ENCODE measurements at regions not wholly inside any gene's neighbourhood (a gene's known extent, or its start where the extent isn't known, plus 50 kb on each side); places are given as distances from the start of the nearest gene placed in this dataset.

DNA sequence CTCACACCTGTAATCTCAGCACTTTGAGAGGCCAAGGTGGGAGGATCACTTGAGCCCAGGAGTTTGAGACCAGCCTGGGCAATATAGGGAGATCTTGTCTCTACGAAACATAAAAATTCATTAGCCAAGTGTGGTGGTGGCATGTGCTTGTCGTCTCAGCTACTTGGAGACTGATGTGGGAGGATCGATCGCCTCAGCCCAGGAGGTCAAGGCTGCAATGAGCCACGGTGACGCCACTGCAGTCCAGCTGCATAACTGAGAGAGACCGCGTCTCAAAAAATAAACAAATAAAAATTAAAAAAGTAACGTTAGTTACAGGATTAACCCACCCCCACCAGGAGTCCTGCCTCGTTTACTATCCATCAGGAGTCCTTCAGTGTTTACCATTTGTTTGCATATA is 345.1 kb downstream of the BTBD3 start:
- Histone ChIP-seq H4K20me1 (ENCODE audit: low read depth) (no peaks in the 10 kb centered on the region), H3K9ac (no peak overlapping the region), H3F3A (ENCODE audit: low read depth) (no peaks in the 10 kb centered on the region), H3K79me2 (ENCODE audit: low read depth) (no peaks in the 10 kb centered on the region), H3K36me3 (no peaks in the 10 kb centered on the region), H2AFZ (replicated peaks) (no peak overlapping the region), H3K4me1 (no peaks in the 10 kb centered on the region), H3K27me3 (no peaks in the 10 kb centered on the region), H3K9me3 (ENCODE audit: low read depth) (no peaks in the 10 kb centered on the region), H3K4me3 (no peak overlapping the region), H3K4me2 (no peak overlapping the region), H3K27ac (no peak overlapping the region)
- Mint-ChIP-seq H3K27me3 (ENCODE audit: insufficient read depth, low read depth) (peaks cover 3% of the 10 kb centered on the region), H3K4me3 (no peak overlapping the region), H3K36me3 (no peaks in the 10 kb centered on the region), H3K4me1 (peaks cover 7% of the 10 kb centered on the region), H3K9me3 (no peaks in the 10 kb centered on the region), H3K27ac (no peak overlapping the region)
- TF ChIP-seq EZH2phosphoT487 (IDR thresholded peaks at IDR 0.05) (no peak), EZH2 (IDR thresholded peaks at IDR 0.05) (no peak)
- TF ChIP-seq, protein P1, sequence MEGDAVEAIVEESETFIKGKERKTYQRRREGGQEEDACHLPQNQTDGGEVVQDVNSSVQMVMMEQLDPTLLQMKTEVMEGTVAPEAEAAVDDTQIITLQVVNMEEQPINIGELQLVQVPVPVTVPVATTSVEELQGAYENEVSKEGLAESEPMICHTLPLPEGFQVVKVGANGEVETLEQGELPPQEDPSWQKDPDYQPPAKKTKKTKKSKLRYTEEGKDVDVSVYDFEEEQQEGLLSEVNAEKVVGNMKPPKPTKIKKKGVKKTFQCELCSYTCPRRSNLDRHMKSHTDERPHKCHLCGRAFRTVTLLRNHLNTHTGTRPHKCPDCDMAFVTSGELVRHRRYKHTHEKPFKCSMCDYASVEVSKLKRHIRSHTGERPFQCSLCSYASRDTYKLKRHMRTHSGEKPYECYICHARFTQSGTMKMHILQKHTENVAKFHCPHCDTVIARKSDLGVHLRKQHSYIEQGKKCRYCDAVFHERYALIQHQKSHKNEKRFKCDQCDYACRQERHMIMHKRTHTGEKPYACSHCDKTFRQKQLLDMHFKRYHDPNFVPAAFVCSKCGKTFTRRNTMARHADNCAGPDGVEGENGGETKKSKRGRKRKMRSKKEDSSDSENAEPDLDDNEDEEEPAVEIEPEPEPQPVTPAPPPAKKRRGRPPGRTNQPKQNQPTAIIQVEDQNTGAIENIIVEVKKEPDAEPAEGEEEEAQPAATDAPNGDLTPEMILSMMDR (IDR thresholded peaks at IDR 0.05): no peak
- DNase-seq (ENCODE audit: low spot score): no peak

DNA sequence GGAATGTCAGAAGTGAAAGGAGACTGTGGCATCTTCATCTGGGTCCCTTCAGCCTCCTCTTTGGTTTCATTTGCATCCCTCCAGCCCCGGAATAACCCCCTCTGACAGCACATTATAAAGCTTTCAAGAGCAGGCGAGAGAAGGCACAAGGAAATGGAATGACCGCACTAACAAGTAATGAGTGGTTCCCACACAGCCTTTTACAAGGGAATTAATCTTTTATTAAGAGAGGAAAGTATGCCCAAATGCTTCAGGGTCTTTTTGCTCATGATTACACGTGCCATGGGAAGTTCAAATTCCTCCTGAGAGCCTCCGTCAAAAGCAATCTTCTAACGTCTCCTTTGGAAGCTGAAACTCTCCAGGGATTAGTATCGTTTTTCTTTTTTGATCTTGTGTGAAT is 347.0 kb downstream of the BTBD3 start:
- Histone ChIP-seq H4K20me1 (ENCODE audit: low read depth) (no peaks in the 10 kb centered on the region), H3K4me2 (no peak overlapping the region), H3K4me1 (no peaks in the 10 kb centered on the region), H3K36me3 (no peaks in the 10 kb centered on the region), H2AFZ (replicated peaks) (no peak overlapping the region), H3K79me2 (ENCODE audit: low read depth) (no peaks in the 10 kb centered on the region), H3F3A (ENCODE audit: low read depth) (no peaks in the 10 kb centered on the region), H3K9me3 (ENCODE audit: low read depth) (no peaks in the 10 kb centered on the region), H3K27me3 (no peaks in the 10 kb centered on the region), H3K4me3 (no peak overlapping the region), H3K9ac (no peak overlapping the region), H3K27ac (no peak overlapping the region)
- no peaks in the 10 kb centered on the region for H3K36me3 Mint-ChIP-seq
- H3K27ac Mint-ChIP-seq: peak overlapping the region; percentile 27
- no peak overlapping the region for H3K4me3 Mint-ChIP-seq
- DNase-seq (ENCODE audit: low spot score): no peak
- peaks cover 3% of the 10 kb centered on the region for H3K27me3 Mint-ChIP-seq (ENCODE audit: insufficient read depth, low read depth)
- TF ChIP-seq, protein P1 (IDR thresholded peaks at IDR 0.05): no peak
- TF ChIP-seq EZH2 (IDR thresholded peaks at IDR 0.05) (no peak), EZH2phosphoT487 (IDR thresholded peaks at IDR 0.05) (no peak)
- no peaks in the 10 kb centered on the region for H3K9me3 Mint-ChIP-seq
- peaks cover 7% of the 10 kb centered on the region for H3K4me1 Mint-ChIP-seq

DNA sequence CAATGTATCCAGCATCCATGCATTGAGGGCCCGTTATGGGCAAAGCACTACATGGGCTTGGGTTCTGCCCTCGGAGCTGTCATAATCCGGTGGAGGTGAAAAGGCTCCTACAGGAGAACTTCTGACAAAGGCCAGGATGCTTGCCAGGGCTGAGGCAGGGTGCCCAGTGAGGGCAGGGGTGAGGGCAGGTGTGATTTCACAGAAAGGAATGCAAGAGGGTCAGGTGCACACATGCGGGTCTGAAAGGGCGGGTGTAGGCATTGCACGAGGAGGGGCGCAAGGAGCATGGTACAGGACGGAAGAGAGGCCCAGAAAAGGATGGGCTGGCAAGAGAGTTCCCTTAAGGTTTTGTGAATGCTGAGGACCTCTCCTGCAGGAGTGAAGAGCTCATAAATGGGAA is 348.0 kb downstream of the BTBD3 start:
- no peak for TF ChIP-seq EZH2phosphoT487 (IDR thresholded peaks at IDR 0.05)
- TF ChIP-seq, protein P1 (IDR thresholded peaks at IDR 0.05): no peak
- TF ChIP-seq EZH2 (IDR thresholded peaks at IDR 0.05): no peak
- peaks cover 3% of the 10 kb centered on the region for H3K27me3 Mint-ChIP-seq (ENCODE audit: insufficient read depth, low read depth)
- H3K4me3 Mint-ChIP-seq: no peak overlapping the region

More for the DNA sequence above, 348.0 kb downstream of the BTBD3 start:
- Mint-ChIP-seq H3K36me3 (no peaks in the 10 kb centered on the region), H3K27ac (no peak overlapping the region), H3K4me1 (peaks cover 7% of the 10 kb centered on the region), H3K9me3 (no peaks in the 10 kb centered on the region)
- Histone ChIP-seq H3K4me1 (no peaks in the 10 kb centered on the region), H3K9ac (no peak overlapping the region), H4K20me1 (ENCODE audit: low read depth) (no peaks in the 10 kb centered on the region), H2AFZ (replicated peaks) (no peak overlapping the region), H3K36me3 (no peaks in the 10 kb centered on the region), H3K27me3 (no peaks in the 10 kb centered on the region), H3K79me2 (ENCODE audit: low read depth) (no peaks in the 10 kb centered on the region), H3K4me3 (no peak overlapping the region), H3F3A (ENCODE audit: low read depth) (no peaks in the 10 kb centered on the region), H3K27ac (no peak overlapping the region), H3K4me2 (no peak overlapping the region), H3K9me3 (ENCODE audit: low read depth) (no peaks in the 10 kb centered on the region)
- DNase-seq (ENCODE audit: low spot score): no peak
